ENCODE measurements at regions not wholly inside any gene's neighbourhood (a gene's known extent, or its start where the extent isn't known, plus 50 kb on each side); places are given as distances from the start of the nearest gene placed in this dataset.

GRCh38 chr6:170203212-170203611 lies 87.7 kb downstream of the DLL1 start:
- no peak for TF ChIP-seq CTCF (IDR thresholded peaks at IDR 0.05; ENCODE audit: unreplicated experiment)
- Mint-ChIP-seq H3K27me3 (ENCODE audit: low read depth) (no peaks in the 10 kb centered on the region), H3K4me3 (no peak overlapping the region), H3K9me3 (peaks cover 6% of the 10 kb centered on the region), H3K27ac (no peak overlapping the region), H3K36me3 (no peaks in the 10 kb centered on the region), H3K4me1 (peaks cover 5% of the 10 kb centered on the region)
- DNase-seq (ENCODE audit: low spot score in 2 of 2, unreplicated experiment in 2 of 2) = no peak

GRCh38 chr6:170202416-170203135 lies 88.3 kb downstream of the DLL1 start:
- Mint-ChIP-seq H3K4me3 (no peak overlapping the region), H3K4me1 (peaks cover 5% of the 10 kb centered on the region), H3K9me3 (peaks cover 6% of the 10 kb centered on the region), H3K36me3 (no peaks in the 10 kb centered on the region), H3K27ac (no peak overlapping the region), H3K27me3 (ENCODE audit: low read depth) (no peaks in the 10 kb centered on the region)
- TF ChIP-seq CTCF (IDR thresholded peaks at IDR 0.05; ENCODE audit: unreplicated experiment) = no peak
- peak in 1 of 2 experiments; percentile 31 for DNase-seq (ENCODE audit: low spot score in 2 of 2, unreplicated experiment in 2 of 2)

GRCh38 chr6:170201361-170201760 lies 89.5 kb downstream of the DLL1 start:
- no peak for DNase-seq (ENCODE audit: low spot score in 2 of 2, unreplicated experiment in 2 of 2)
- Mint-ChIP-seq H3K4me3 (no peak overlapping the region), H3K36me3 (no peaks in the 10 kb centered on the region), H3K4me1 (peaks cover 5% of the 10 kb centered on the region), H3K9me3 (peaks cover 18% of the 10 kb centered on the region), H3K27ac (no peak overlapping the region), H3K27me3 (ENCODE audit: low read depth) (no peaks in the 10 kb centered on the region)
- no peak for TF ChIP-seq CTCF (IDR thresholded peaks at IDR 0.05; ENCODE audit: unreplicated experiment)

- Mint-ChIP-seq H3K27ac (no peak overlapping the region), H3K27me3 (ENCODE audit: low read depth) (no peaks in the 10 kb centered on the region), H3K9me3 (peaks cover 27% of the 10 kb centered on the region), H3K36me3 (peaks cover 3% of the 10 kb centered on the region), H3K4me3 (no peak overlapping the region), H3K4me1 (peaks cover 5% of the 10 kb centered on the region)
- no peak for TF ChIP-seq CTCF (IDR thresholded peaks at IDR 0.05; ENCODE audit: unreplicated experiment)
- peak in 1 of 2 experiments; percentile 16 for DNase-seq (ENCODE audit: low spot score in 2 of 2, unreplicated experiment in 2 of 2)
Measured at GRCh38 chr6:170200458-170200891, 90.4 kb downstream of the DLL1 start.

- H3K4me3 Mint-ChIP-seq = no peak overlapping the region
- H3K27ac Mint-ChIP-seq = no peak overlapping the region
Measured at GRCh38 chr6:170199716-170200115, 91.2 kb downstream of the DLL1 start.

More at GRCh38 chr6:170199716-170200115, 91.2 kb downstream of the DLL1 start:
- peaks cover 3% of the 10 kb centered on the region for H3K36me3 Mint-ChIP-seq
- H3K4me1 Mint-ChIP-seq = peaks cover 5% of the 10 kb centered on the region
- H3K27me3 Mint-ChIP-seq (ENCODE audit: low read depth) = no peaks in the 10 kb centered on the region
- TF ChIP-seq CTCF (IDR thresholded peaks at IDR 0.05; ENCODE audit: unreplicated experiment) = no peak
- peaks cover 34% of the 10 kb centered on the region for H3K9me3 Mint-ChIP-seq
- DNase-seq (ENCODE audit: low spot score in 2 of 2, unreplicated experiment in 2 of 2) = peak in 1 of 2 experiments; percentile 22
